ENCODE measurements at regions not wholly inside any gene's neighbourhood (a gene's known extent, or its start where the extent isn't known, plus 50 kb on each side); places are given as distances from the start of the nearest gene placed in this dataset.
"Not testable (repeated sequence)": the region's sequence is repeated elsewhere in the genome, so short reads cannot be mapped to it uniquely, and the experiment has no call there.

GRCh38 chr18:4541588-4541987 is 86.5 kb upstream of the DLGAP1 start:
- Histone ChIP-seq H3K9me3 (ENCODE audit: low read length) (no peaks in the 10 kb centered on the region), H3K79me2 (ENCODE audit: insufficient read depth, low read length) (no peaks in the 10 kb centered on the region), H3K4me2 (ENCODE audit: low read length) (no peak overlapping the region), H3K4me3 (ENCODE audit: low read depth, low read length, poor library complexity, severe bottlenecking) (no peak overlapping the region), H3K9me2 (ENCODE audit: low read depth, low read length) (no peaks in the 10 kb centered on the region), H4K20me1 (ENCODE audit: insufficient read depth, low read length) (no peaks in the 10 kb centered on the region), H3K4me1 (ENCODE audit: insufficient read depth, low read length, severe bottlenecking) (no peaks in the 10 kb centered on the region), H3K9ac (ENCODE audit: low read length) (no peak overlapping the region), H3K27me3 (ENCODE audit: insufficient read depth, low read length) (no peaks in the 10 kb centered on the region), H3F3A (ENCODE audit: insufficient read depth, low read length) (no peaks in the 10 kb centered on the region), H2AFZ (ENCODE audit: low read length) (no peak overlapping the region), H3K27ac (ENCODE audit: low read depth, low read length, poor library complexity, severe bottlenecking) (no peak overlapping the region), H3K36me3 (ENCODE audit: insufficient read depth, low read length) (no peaks in the 10 kb centered on the region)
- no peak for TF ChIP-seq EZH2 (IDR thresholded peaks at IDR 0.05; ENCODE audit: borderline replicate concordance, low read length)
- no peak for TF ChIP-seq CTCF (IDR thresholded peaks at IDR 0.05; ENCODE audit: low read length)

- TF ChIP-seq EZH2 (IDR thresholded peaks at IDR 0.05; ENCODE audit: borderline replicate concordance, low read length), result no peak
- TF ChIP-seq CTCF (IDR thresholded peaks at IDR 0.05; ENCODE audit: low read length), result no peak
- Histone ChIP-seq H3K9me2 (ENCODE audit: low read depth, low read length) (no peaks in the 10 kb centered on the region), H3F3A (ENCODE audit: insufficient read depth, low read length) (no peaks in the 10 kb centered on the region), H3K4me2 (ENCODE audit: low read length) (no peak overlapping the region), H3K27ac (ENCODE audit: low read depth, low read length, poor library complexity, severe bottlenecking) (no peak overlapping the region), H3K9ac (ENCODE audit: low read length) (no peak overlapping the region), H3K9me3 (ENCODE audit: low read length) (no peaks in the 10 kb centered on the region), H3K79me2 (ENCODE audit: insufficient read depth, low read length) (no peaks in the 10 kb centered on the region), H3K4me3 (ENCODE audit: low read depth, low read length, poor library complexity, severe bottlenecking) (no peak overlapping the region), H3K27me3 (ENCODE audit: insufficient read depth, low read length) (no peaks in the 10 kb centered on the region), H3K4me1 (ENCODE audit: insufficient read depth, low read length, severe bottlenecking) (no peaks in the 10 kb centered on the region), H4K20me1 (ENCODE audit: insufficient read depth, low read length) (no peaks in the 10 kb centered on the region), H2AFZ (ENCODE audit: low read length) (no peak overlapping the region), H3K36me3 (ENCODE audit: insufficient read depth, low read length) (no peaks in the 10 kb centered on the region)
Observed at GRCh38 chr18:4536447-4536846, 81.3 kb upstream of the DLGAP1 start.

GRCh38 chr18:4528405-4528804 is 73.3 kb upstream of the DLGAP1 start:
- no peaks in the 10 kb centered on the region for H3K79me2 ChIP-seq (ENCODE audit: insufficient read depth, low read length)
- no peaks in the 10 kb centered on the region for H3K9me3 ChIP-seq (ENCODE audit: low read length)
- no peaks in the 10 kb centered on the region for H3K4me1 ChIP-seq (ENCODE audit: insufficient read depth, low read length, severe bottlenecking)
- H3K36me3 ChIP-seq (ENCODE audit: insufficient read depth, low read length), result no peaks in the 10 kb centered on the region
- no peak overlapping the region for H3K27ac ChIP-seq (ENCODE audit: low read depth, low read length, poor library complexity, severe bottlenecking)
- H4K20me1 ChIP-seq (ENCODE audit: insufficient read depth, low read length), result no peaks in the 10 kb centered on the region
- H3K9me2 ChIP-seq (ENCODE audit: low read depth, low read length), result no peaks in the 10 kb centered on the region
- H3K9ac ChIP-seq (ENCODE audit: low read length), result no peak overlapping the region
- TF ChIP-seq CTCF (IDR thresholded peaks at IDR 0.05; ENCODE audit: low read length), result no peak
- no peak for TF ChIP-seq EZH2 (IDR thresholded peaks at IDR 0.05; ENCODE audit: borderline replicate concordance, low read length)
- H2AFZ ChIP-seq (ENCODE audit: low read length), result no peak overlapping the region
- H3F3A ChIP-seq (ENCODE audit: insufficient read depth, low read length), result no peaks in the 10 kb centered on the region
- H3K27me3 ChIP-seq (ENCODE audit: insufficient read depth, low read length), result no peaks in the 10 kb centered on the region
- H3K4me2 ChIP-seq (ENCODE audit: low read length), result no peak overlapping the region
- no peak overlapping the region for H3K4me3 ChIP-seq (ENCODE audit: low read depth, low read length, poor library complexity, severe bottlenecking)

- H3K27me3 ChIP-seq (ENCODE audit: insufficient read depth, low read length); H3F3A ChIP-seq (ENCODE audit: insufficient read depth, low read length); H3K9me2 ChIP-seq (ENCODE audit: low read depth, low read length); H3K36me3 ChIP-seq (ENCODE audit: insufficient read depth, low read length); H3K4me2 ChIP-seq (ENCODE audit: low read length); H3K79me2 ChIP-seq (ENCODE audit: insufficient read depth, low read length); H2AFZ ChIP-seq (ENCODE audit: low read length); H3K9ac ChIP-seq (ENCODE audit: low read length); H4K20me1 ChIP-seq (ENCODE audit: insufficient read depth, low read length); H3K27ac ChIP-seq (ENCODE audit: low read depth, low read length, poor library complexity, severe bottlenecking); H3K9me3 ChIP-seq (ENCODE audit: low read length); H3K4me3 ChIP-seq (ENCODE audit: low read depth, low read length, poor library complexity, severe bottlenecking); H3K4me1 ChIP-seq (ENCODE audit: insufficient read depth, low read length, severe bottlenecking): not testable (repeated sequence)
Observed at GRCh38 chr18:4527826-4528225, 72.7 kb upstream of the DLGAP1 start.
